ENCODE measurements at regions not wholly inside any gene's neighbourhood (a gene's known extent, or its start where the extent isn't known, plus 50 kb on each side); places are given as distances from the start of the nearest gene placed in this dataset.

- ChIA-PET POLR2A (no interaction called here), CTCF (no interaction called here)
- no peak for DNase-seq (ENCODE audit: low read depth, low spot score)
- Histone ChIP-seq H3K27me3 (ENCODE audit: control insufficient read depth, insufficient read depth, low read length) (peaks cover 25% of the 10 kb centered on the region), H3K27ac (ENCODE audit: low read depth, low read length) (no peak overlapping the region), H3K4me3 (ENCODE audit: low read depth, low read length) (no peak overlapping the region), H3K9me3 (ENCODE audit: control insufficient read depth, insufficient read depth, low read length) (no peaks in the 10 kb centered on the region)
- TF ChIP-seq CTCF (IDR thresholded peaks at IDR 0.05; ENCODE audit: low read depth, low read length) = no peak
Measured at GRCh38 chr17:77636835-77637817, 321.4 kb upstream of the TNRC6C start.

GRCh38 chr17:77637818-77638575 lies 320.5 kb upstream of the TNRC6C start:
- Histone ChIP-seq H3K4me3 (ENCODE audit: low read depth, low read length) (no peak overlapping the region), H3K9me3 (ENCODE audit: control insufficient read depth, insufficient read depth, low read length) (no peaks in the 10 kb centered on the region), H3K27ac (ENCODE audit: low read depth, low read length) (no peak overlapping the region), H3K27me3 (ENCODE audit: control insufficient read depth, insufficient read depth, low read length) (peaks cover 23% of the 10 kb centered on the region)
- CTCF ChIA-PET = no interaction called here
- DNase-seq (ENCODE audit: low read depth, low spot score) = no peak
- TF ChIP-seq CTCF (IDR thresholded peaks at IDR 0.05; ENCODE audit: low read depth, low read length) = no peak
- POLR2A ChIA-PET = no interaction called here

GRCh38 chr17:77640252-77640651 lies 318.3 kb upstream of the TNRC6C start:
- Histone ChIP-seq H3K9me3 (ENCODE audit: control insufficient read depth, insufficient read depth, low read length) (no peaks in the 10 kb centered on the region; the same call in 1 of the 2 replicates), H3K27me3 (ENCODE audit: control insufficient read depth, insufficient read depth, low read length) (peaks cover 34% of the 10 kb centered on the region), H3K4me3 (ENCODE audit: low read depth, low read length) (no peak overlapping the region), H3K27ac (ENCODE audit: low read depth, low read length) (no peak overlapping the region)
- CTCF ChIA-PET = interaction anchor here (0.7 kb wide), 1 partner anchor 77 kb away, joined by 3 read pairs; no protein-coding TSS in a partner anchor
- POLR2A ChIA-PET = no interaction called here
- TF ChIP-seq CTCF (IDR thresholded peaks at IDR 0.05; ENCODE audit: low read depth, low read length) = no peak
- no peak for DNase-seq (ENCODE audit: low read depth, low spot score)

- Histone ChIP-seq H3K4me3 (ENCODE audit: low read depth, low read length) (no peak overlapping the region), H3K27me3 (ENCODE audit: control insufficient read depth, insufficient read depth, low read length) (peaks cover 34% of the 10 kb centered on the region), H3K9me3 (ENCODE audit: control insufficient read depth, insufficient read depth, low read length) (no peaks in the 10 kb centered on the region; the same call in 1 of the 2 replicates), H3K27ac (ENCODE audit: low read depth, low read length) (no peak overlapping the region)
- POLR2A ChIA-PET = no interaction called here
- CTCF ChIA-PET = no interaction called here
- no peak for DNase-seq (ENCODE audit: low read depth, low spot score)
- TF ChIP-seq CTCF (IDR thresholded peaks at IDR 0.05; ENCODE audit: low read depth, low read length) = no peak
Measured at GRCh38 chr17:77640916-77641605, 317.4 kb upstream of the TNRC6C start.
